HL-60 (cell line): ENCODE measurements at regions not wholly inside any gene's neighbourhood (a gene's known extent, or its start where the extent isn't known, plus 50 kb on each side); places are given as distances from the start of the nearest gene placed in this dataset.

Experiments
- CTCF ChIP-seq: IDR thresholded peaks from one replicate; pipeline ENCODE4 v1.5.1; 2011; ENCODE audit warnings: low read length, control low read depth, inconsistent platforms; ENCODE audit not compliant: insufficient read depth
- POLR2AphosphoS5 ChIP-seq: IDR thresholded peaks from 2 replicates; pipeline ENCODE4 v1.6.1; 2012; ENCODE audit warnings: low read depth

- TF ChIP-seq CTCF (no peak), POLR2AphosphoS5 (no peak)
Measured at GRCh38 chr14:31952573-31952972, 124.5 kb upstream of the ARHGAP5 start.
